ENCODE measurements at regions not wholly inside any gene's neighbourhood (a gene's known extent, or its start where the extent isn't known, plus 50 kb on each side); places are given as distances from the start of the nearest gene placed in this dataset.

DNA sequence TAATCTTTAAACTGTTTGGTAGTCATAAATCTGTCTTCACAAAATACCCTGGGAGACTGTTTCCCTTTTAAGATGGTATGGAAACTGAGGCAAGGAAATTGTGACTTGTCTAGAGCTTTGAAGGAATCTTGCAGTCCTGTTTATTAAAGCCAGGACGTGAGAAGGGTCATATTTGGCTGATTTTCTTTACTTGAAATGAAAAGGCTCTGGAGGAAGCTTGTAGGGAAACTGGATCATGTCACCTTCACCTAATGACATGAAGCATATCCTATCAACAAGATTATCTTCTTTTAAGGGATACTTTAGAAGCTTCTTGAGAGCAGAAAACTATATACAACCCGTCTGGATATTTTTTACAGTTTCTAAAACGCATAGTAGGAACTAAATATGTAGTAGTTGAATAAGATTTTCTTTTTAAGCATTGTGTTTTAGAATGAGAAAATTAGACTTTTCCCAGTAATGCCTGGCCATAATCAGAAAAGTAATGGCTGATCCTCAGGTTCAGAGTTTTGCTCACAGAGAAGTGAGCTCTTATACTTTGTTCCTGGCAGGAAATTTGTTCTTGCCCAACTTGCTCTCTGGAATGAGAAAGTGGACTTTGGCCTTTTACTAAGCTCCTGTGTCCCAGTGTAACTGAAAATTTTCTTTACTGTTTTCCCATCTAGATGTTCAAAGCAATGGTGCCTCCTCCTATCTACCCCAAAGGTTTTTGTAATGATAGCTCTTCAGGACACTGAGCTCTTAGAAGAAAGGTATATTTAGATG is 136.8 kb upstream of the AFF2 start:
- DNase-seq (ENCODE audit: low read depth) = no peak

DNA sequence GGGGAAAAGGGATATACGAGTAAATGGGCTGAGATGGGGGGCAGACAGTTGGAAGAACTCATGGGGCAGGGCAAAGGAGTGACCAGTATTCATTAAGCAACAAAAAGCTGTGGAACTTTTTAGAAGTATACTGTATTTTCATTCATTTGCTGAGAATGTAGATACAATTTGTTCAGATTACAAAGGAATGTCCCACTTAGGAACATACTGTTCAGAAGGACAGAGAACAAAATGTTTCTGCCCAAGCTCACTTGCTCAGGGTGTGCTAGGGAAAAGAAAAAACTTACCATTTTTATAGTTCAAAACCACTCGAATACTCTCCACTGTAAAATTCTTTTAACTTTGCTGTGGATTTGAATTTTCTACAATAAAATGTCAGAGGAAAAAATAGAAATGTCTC is 135.2 kb upstream of the AFF2 start:
- DNase-seq (ENCODE audit: low read depth) = no peak

DNA sequence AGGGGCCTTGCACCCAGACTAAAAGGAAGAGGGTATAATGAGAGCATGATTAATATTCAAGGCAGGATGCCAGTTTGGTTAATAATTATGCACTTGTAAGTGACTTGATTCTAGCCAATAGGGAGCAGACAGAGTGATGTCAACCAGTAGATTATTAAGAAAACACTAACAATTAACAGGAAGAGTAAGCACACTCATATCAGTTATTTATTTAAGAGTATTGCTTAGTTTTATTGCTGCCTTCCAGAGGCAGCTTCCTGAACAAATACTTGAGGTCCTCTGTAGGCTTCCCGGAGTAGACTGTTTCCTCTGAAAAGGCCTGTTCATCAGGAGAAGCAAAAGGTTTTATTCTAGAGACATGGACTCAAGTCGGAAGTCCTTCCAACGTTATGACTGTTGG is 129.1 kb upstream of the AFF2 start:
- DNase-seq (ENCODE audit: low read depth) = no peak

DNA sequence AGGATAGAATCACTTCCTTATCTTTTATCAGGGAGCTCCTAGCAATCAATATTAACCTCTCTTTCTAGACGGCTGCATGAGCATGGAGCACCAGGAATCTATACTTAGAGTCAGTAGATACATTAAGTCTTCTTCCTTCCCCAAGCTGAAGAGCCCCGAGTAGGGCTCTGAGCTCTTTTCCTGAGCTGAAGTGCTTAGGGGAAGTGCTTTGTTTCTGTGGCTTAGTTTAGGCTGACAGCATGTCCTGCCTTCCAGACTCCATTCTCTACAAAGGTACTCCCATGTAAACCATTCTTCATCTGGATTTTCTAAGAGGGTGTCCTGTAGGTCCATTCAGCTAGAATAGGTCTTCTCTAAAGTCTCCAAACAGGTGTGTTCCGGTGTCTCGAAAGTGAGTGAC is 127.5 kb upstream of the AFF2 start:
- DNase-seq (ENCODE audit: low read depth) = no peak

DNA sequence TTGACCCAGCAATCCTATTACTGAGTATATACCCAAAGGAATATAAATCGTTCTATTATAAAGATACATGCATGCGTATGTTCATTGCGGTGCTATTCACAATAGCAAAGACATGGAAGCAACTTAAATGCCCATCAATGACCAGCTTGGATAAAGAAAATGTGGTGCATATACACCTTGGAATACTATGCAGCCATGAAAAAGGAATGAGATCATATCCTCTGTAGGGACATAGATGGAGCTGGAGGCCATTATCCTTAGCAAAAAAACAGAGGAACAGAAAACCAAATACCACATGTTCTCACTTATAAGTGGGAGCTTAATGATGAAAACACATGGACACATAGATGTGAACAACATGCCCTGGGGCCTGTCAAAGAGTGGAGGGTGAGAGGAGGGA is 124.1 kb upstream of the AFF2 start:
- DNase-seq (ENCODE audit: low read depth) = no peak

DNA sequence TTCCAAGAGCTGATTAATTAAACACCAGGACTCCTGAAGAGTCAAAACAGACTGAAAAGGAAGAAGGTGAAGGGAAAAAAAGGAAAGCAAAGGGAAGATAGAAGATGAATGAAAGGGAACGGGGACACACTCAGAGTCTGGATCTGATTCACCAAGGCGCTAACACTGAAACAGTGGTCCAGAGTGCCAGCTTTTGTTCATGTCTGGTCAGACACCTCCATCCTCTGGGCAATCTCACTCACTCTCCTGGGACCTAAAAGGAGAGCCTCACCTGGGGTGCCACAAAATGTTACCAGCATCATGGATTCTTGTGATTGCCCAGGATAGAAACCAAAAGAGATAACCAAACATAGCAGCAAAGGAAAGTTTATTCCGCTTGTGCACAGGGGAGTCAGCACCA is 120.3 kb upstream of the AFF2 start:
- no peak for DNase-seq (ENCODE audit: low read depth)

DNA sequence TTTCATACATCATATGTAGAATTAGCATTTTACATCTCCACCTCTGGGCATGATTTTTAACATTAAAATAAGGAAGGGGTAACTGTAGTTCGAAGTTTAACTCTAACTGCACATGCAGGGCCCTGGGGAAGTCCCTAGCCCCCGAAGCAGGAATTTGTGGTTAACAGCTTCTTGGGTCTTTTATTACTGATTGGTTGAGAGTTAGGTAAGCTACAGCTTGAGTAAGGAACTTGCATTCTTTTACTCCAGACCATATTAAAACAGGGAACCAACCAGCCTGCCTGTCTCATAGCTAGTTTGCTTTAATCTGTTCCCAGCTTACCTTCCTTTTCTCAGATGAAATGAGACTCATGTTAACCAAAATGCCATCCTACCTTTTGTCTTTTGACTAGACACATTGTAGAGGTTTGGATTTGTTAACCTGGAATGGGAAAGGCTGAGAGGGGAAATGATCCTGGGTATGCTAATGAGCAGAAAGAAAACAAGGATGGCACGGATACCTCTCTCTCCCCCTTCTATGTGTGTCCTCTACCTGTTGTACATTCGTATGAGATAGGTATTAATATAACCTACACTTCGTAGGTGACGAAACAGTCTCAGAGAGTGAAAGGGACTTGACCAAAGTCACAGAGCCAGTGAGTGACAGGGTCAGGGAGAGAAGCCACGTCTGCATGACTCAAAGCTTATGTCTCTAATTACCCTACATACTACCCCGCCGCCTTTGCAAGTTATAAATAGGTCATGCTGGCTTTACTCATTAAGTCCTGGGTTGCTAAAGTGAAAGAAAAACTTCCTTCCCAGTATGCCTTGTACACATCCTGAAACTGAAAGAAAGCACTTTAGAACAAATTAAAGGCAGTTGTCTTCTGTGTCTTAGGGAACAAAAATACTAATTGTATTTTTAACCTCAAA is 119.5 kb upstream of the AFF2 start:
- no peak for DNase-seq (ENCODE audit: low read depth)

DNA sequence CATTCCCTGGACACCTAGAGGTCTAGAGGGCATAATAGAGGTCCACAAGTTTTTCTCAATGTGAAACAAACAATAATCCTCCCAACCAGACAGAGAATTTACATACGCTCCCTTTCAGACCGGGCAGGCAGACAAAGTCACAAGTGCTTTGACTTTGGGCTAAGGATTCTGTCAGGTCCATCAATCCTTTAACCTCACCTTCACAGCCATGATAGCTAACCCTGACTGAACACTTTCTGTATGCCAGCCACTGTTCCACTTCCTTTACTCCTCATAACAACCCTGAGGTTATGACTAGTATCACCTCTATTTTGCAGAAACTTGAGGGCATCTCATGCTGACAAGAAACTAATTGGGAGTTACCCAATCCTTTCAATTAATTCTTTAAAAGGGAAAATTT is 118.8 kb upstream of the AFF2 start:
- DNase-seq (ENCODE audit: low read depth) = no peak

DNA sequence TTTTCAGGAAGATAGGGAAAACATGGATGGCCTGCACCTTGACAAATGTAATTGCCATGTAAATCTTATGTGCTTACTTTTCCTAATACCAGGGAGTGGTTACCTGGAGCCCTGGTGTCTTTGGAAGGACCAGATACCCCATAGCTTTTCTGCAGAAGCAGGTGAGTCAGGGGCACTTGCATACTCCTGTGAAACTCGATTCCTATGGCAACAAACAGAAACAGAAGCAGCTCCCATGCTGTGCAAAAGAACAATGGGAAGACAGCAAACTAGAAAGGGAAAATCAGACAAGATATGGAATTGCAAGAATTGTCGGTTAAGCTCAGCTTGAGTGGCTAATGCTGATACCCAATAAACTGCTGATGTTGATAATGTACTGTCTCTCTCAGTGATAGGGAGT is 117.4 kb upstream of the AFF2 start:
- no peak for DNase-seq (ENCODE audit: low read depth)

DNA sequence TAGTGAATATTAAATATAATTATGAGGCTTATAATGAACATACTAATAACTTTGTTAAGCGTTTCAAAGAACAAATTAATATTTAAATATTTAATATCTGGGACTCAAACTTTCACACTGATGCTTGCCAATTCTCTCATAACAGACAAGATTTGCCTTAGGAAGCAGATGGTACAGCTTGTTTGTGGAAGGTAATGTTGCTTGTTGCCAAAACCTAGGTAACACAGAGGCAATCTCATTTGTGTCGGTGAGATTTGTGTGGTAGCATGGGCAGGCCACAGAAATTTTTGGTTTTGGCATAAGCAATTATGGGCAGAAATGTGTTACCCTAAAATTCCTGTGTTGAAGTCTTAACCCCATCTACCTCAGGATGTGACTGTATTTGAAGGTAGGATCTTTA is 114.9 kb upstream of the AFF2 start:
- DNase-seq (ENCODE audit: low read depth) = no peak

DNA sequence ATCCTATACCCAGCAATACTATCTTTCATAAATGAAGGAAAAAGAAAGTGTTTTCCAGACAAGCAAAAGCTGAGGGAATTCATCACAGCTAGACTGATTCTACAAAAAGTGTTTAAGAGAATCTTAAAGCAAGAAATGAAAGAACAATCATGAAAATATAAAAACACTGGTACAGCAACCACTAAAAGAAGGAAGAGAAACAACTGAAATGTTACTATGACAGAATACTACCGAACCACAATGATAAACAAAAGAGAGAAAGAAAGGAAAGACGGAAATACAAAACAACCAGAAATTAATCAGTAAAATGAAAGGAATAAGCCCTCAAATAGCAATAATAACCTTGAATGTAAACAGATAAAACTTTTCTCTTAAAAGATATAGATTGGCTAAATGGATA is 110.8 kb upstream of the AFF2 start:
- DNase-seq (ENCODE audit: low read depth) = no peak

DNA sequence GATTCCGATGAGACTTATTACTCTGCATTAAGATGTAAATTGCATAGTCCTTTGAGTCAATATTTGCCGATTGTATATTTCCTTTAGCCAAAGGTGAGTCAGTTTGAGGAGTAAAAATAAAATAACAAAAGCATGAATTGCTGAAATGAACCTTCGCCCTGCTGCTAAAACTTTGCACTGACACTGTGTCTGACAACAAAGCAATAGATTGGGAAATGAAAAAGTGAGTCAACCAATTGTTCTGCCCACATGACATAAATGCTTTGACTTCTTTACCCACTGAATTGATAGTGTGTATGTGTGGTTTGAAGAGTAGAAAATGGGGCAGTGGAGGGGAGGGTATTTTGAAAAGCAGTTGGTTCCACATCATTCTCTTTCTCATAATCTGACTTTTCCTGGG is 88.4 kb upstream of the AFF2 start:
- DNase-seq (ENCODE audit: low read depth) = no peak

DNA sequence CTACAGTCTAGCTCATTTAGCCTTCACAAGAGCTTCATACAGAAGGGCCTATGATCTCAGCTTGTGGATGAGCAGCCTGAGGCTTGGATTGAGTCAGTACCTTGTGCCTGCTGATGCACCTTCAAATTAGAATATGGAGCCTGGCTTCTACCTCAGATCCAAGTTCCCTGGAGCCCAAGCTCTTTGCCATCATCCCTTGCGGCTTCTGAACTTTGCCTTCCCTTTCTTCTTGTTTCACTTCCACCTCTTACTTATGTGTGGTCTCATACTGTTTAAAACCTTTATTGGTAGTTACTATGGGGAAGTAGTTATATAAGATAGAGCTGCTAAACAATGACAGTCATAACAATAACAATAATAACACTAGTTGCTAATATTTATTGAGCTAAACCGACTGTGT is 84.3 kb upstream of the AFF2 start:
- no peak for DNase-seq (ENCODE audit: low read depth)

DNA sequence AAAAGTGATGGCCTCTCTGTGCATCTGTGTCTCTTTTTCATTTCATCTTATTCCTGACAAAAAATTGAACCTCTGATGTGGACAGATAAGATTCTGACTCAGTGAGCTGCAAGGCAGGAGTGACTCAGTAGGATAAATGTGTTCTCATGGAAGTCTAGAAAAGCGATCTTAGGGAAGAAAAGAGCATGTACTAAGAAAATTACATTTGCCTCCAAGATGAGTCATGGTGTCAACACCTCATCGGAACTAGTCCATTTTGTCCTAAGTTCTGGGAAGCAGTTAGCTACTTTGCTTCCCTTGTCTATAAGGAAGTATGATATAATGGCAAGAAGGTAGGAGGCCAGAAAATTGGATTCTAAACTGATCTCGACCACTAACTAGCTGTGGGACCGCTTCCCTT is 83.5 kb upstream of the AFF2 start:
- no peak for DNase-seq (ENCODE audit: low read depth)

DNA sequence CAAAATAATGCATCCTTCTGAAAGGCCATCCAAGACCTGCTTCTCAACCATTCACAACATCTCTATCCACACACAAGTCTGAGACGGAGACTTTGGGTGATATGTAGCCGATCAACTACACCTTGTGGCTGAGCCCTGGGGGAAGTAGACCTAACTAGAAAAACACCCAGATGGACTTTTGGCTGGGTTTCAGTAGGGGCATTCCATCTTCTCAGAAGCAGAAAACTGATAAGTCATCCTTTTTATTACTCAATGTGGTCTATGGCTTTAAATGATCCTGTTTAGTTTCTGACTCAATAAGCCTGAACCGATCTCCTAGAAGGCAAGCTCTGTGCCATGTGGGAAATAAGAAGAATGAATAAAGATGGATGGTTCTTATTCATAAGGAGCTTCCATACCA is 82.5 kb upstream of the AFF2 start:
- DNase-seq (ENCODE audit: low read depth) = no peak

DNA sequence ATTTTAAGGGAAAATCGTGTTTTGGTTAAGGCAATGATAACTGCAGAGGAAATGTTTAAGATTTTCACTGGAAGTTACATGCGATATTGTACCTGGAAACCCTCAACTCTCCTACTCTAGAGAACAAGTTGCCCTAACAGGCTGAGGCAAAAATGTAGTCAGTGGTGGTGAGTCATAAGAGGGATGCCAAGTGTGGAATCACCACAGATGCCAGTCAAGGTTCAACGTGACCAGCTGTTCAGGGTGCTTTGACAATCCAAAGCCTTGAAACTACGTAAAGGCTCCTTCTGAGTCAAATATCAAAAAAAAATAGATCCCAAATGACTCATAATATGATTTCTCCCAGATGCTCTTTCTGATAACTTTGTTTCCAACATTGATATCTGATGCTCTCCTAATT is 77.9 kb upstream of the AFF2 start:
- DNase-seq (ENCODE audit: low read depth) = no peak

DNA sequence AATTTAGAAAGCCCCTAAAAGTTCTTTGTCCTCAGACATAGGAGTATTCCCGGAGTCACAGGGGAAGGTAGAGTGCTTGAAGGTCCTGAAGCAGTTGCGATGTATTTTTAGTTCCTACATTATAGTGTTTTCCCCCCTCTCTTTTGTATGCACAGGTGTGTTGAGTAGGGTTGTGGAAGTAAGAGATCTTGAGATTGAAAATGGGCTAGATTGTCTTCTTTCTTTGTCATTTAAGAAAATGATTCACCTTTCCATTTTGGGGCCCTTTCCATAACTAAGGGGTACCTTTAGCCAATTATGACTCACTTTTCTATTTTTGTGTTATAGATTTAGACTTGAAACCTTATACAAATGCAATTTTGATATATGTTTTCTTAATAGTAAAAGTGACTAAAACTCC is 75.8 kb upstream of the AFF2 start:
- no peak for DNase-seq (ENCODE audit: low read depth)

DNA sequence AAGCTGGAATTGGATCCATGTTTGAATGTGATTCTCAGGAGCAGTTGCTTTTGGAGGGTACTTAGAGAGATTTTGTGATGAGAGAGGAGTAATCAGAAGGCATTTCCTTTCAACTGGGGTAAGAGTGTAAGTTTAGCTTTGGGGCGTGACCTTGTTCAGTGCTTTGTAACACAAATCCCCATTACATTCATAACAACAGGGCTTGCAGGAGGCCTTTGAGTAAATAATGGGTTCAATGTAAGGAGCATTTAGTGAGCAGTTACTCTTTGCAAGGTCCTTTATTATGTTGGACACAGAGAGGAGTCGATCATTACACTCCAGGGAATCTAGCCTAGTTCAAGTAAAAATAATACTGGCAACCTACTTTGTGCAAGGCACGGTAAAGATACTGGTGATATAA is 74.0 kb upstream of the AFF2 start:
- DNase-seq (ENCODE audit: low read depth) = no peak

DNA sequence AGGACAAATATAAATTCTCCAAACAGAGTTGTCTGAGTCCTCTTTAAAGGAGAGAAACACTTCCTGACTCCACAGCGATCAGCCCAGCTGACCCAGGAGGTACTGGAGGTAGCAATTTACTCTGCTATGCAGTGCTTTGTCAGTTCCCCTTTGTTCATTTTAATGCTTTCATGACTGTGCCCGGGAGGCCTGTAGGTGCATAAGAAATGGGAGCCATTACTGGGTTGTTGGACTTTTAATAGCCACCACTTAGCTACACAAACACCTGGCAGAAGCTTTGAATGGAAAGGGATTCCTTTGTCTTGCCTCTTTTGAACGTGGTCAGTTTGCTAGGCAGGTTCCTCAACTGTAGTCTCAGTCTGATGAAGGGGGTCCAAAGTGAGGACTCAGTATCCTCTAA is 59.0 kb upstream of the AFF2 start:
- no peak for DNase-seq (ENCODE audit: low read depth)

DNA sequence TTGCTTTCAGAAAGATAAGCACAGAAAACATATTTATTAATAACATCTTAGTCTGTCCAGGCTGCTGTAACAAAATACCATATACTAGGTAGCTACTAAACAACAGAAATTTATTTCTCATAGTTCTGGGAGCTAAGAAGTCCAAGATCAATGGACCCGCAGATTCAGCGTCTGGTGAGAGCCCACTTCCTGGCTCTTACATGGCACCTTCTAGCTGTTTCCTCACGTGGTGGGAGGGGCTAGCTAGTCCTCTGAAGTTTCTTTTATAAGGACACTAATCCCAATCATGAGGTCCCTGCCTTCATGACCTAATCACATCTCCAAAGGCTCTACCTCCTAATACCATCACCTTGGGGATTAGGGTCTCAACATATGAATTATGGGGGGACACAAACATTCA is 57.2 kb upstream of the AFF2 start:
- no peak for DNase-seq (ENCODE audit: low read depth)

DNA sequence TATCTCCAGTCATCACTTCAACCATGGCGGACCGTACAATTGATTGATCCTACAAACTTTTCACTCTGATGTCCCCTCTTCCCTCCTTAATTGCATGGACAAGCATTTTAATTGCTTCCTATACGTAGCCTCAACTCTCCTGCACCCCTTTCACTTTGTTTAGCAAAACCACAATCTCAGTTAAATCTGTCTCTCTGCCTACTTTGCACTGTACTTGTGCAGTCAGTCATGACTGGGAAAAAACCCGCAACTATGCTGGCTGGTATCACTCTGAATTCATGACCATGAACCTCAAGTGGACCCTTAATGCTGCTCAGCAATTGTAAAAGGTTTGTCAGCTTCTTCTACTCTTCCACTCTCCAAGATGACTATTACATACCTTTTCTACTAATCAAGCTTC is 51.7 kb upstream of the AFF2 start:
- no peak for DNase-seq (ENCODE audit: low read depth)

All from T follicular helper cell (primary cell).